Spleen (tissue), 7 donors: ENCODE measurements at regions not wholly inside any gene's neighbourhood (a gene's known extent, or its start where the extent isn't known, plus 50 kb on each side); places are given as distances from the start of the nearest gene placed in this dataset.

Source experiments
- POLR2A ChIP-seq, 3 donors: fragments of 450-650 bp; IDR thresholded peaks; one replicate each; pipeline ENCODE4 v1.5.1; 2017; ENCODE audit warnings: antibody characterized with exemption in 3 of 3, mild to moderate bottlenecking in 1 of 3
- POLR2AphosphoS5 ChIP-seq, 3 donors: sonication (generic); formaldehyde crosslinking; IDR thresholded peaks; one replicate each; pipeline ENCODE4 v1.5.1; 2017; ENCODE audit warnings: antibody characterized with exemption in 3 of 3
- TF ChIP-seq, protein P1 (sequence below), 11 experiments: fragments of 200-600 bp in 7 of 11; fragments of 450-650 bp in 4 of 11; sonication (generic) in 4 of 11; IDR thresholded peaks in 8 of 11; conservative IDR thresholded peaks in 3 of 11; 1 replicate in 7 of 11; 2 replicates in 4 of 11; pipeline versions ENCODE4 v1.4.0 to v1.8.0; 2016 to 2021; ENCODE audit warnings: antibody characterized with exemption in 11 of 11, inconsistent platforms in 4 of 11, mild to moderate bottlenecking in 1 of 11
- donor health status: DM: no; HTN: no; CAD: no; lungs with moderate emphysema.
- donor health status: DM: no; HTN: no; CAD: no.
- donor health status: DM: no; HTN: no; CAD: no.

DNA sequence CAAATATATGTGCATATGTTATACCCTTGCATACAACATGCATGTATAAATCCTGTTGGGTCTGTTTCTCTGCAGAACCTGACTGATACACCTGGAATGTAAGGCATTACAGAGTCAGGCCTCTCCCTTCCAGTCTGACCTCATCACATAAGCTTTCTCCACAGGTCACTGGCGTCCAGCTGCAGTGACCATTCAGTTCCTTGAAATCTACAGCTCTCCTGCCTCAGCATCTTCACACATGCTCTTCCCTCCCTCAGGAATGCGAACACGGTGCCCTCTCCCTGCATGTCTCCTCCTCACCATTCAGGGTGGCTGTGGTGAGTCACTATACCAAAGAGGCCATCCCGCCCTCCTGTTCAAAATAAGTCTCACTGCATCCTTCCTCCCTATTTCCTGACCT lies 657.8 kb upstream of the B3GAT1 start:
- TF ChIP-seq, protein P1, sequence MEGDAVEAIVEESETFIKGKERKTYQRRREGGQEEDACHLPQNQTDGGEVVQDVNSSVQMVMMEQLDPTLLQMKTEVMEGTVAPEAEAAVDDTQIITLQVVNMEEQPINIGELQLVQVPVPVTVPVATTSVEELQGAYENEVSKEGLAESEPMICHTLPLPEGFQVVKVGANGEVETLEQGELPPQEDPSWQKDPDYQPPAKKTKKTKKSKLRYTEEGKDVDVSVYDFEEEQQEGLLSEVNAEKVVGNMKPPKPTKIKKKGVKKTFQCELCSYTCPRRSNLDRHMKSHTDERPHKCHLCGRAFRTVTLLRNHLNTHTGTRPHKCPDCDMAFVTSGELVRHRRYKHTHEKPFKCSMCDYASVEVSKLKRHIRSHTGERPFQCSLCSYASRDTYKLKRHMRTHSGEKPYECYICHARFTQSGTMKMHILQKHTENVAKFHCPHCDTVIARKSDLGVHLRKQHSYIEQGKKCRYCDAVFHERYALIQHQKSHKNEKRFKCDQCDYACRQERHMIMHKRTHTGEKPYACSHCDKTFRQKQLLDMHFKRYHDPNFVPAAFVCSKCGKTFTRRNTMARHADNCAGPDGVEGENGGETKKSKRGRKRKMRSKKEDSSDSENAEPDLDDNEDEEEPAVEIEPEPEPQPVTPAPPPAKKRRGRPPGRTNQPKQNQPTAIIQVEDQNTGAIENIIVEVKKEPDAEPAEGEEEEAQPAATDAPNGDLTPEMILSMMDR (IDR thresholded peaks at IDR 0.05 in 8 of 11, conservative IDR thresholded peaks at IDR 0.05 in 3 of 11), result no peak
- no peak for TF ChIP-seq POLR2A (IDR thresholded peaks at IDR 0.05)
- no peak for TF ChIP-seq POLR2AphosphoS5 (IDR thresholded peaks at IDR 0.05)
